Ishikawa (cell line): ENCODE measurements at regions not wholly inside any gene's neighbourhood (a gene's known extent, or its start where the extent isn't known, plus 50 kb on each side); places are given as distances from the start of the nearest gene placed in this dataset.

Experiments
- CEBPB ChIP-seq: IDR thresholded peaks from 2 replicates; pipeline ENCODE4 v1.6.1; 2012
- CREB1 ChIP-seq: IDR thresholded peaks from 2 replicates; pipeline ENCODE4 v1.6.1; 2012; ENCODE audit warnings: low read depth
- EGR1 ChIP-seq: IDR thresholded peaks from 2 replicates; pipeline ENCODE4 v1.6.1; 2012
- EP300 ChIP-seq: IDR thresholded peaks from 2 replicates; pipeline ENCODE4 v1.6.1; 2012; ENCODE audit warnings: borderline replicate concordance
- FOXM1 ChIP-seq: IDR thresholded peaks from 2 replicates; pipeline ENCODE4 v1.6.1; 2012; ENCODE audit warnings: low read depth, borderline replicate concordance
- MAX ChIP-seq: IDR thresholded peaks from 2 replicates; pipeline ENCODE4 v1.6.1; 2012
- NFIC ChIP-seq: IDR thresholded peaks from 2 replicates; pipeline ENCODE4 v1.6.1; 2012
- RAD21 ChIP-seq: IDR thresholded peaks from 2 replicates; pipeline ENCODE4 v1.6.1; 2012; ENCODE audit warnings: low read depth
- REST ChIP-seq: IDR thresholded peaks from 2 replicates; pipeline ENCODE4 v1.6.1; 2012; ENCODE audit warnings: low read depth, mild to moderate bottlenecking
- TAF1 ChIP-seq: IDR thresholded peaks from 2 replicates; pipeline ENCODE4 v1.6.1; 2012; ENCODE audit warnings: low read depth, mild to moderate bottlenecking
- TCF12 ChIP-seq: IDR thresholded peaks from 2 replicates; pipeline ENCODE4 v1.6.1; 2012; ENCODE audit warnings: low read depth
- TEAD4 ChIP-seq: IDR thresholded peaks from 2 replicates; pipeline ENCODE4 v1.6.1; 2012
- USF1 ChIP-seq: IDR thresholded peaks from 2 replicates; pipeline ENCODE4 v1.6.1; 2012
- YY1 ChIP-seq: IDR thresholded peaks from 2 replicates; pipeline ENCODE4 v1.6.1; 2012; ENCODE audit warnings: low read depth
- ZBTB7A ChIP-seq: IDR thresholded peaks from 2 replicates; pipeline ENCODE4 v1.6.1; 2012; ENCODE audit warnings: low read depth

GRCh38 chr1:185483217-185483616 lies 166.2 kb upstream of the IVNS1ABP start:
- TF ChIP-seq TCF12: no peak
- no peak for TF ChIP-seq NFIC
- no peak for TF ChIP-seq USF1
- TF ChIP-seq EP300: no peak
- TF ChIP-seq RAD21: no peak
- no peak for TF ChIP-seq YY1
- TF ChIP-seq CEBPB: no peak
- no peak for TF ChIP-seq ZBTB7A

GRCh38 chr1:185480545-185480944 lies 163.5 kb upstream of the IVNS1ABP start:
- TF ChIP-seq ZBTB7A (no peak), MAX (no peak), YY1 (no peak), FOXM1 (no peak), TEAD4 (no peak), USF1 (no peak), RAD21 (no peak), EGR1 (no peak), NFIC (no peak), CEBPB (no peak), EP300 (no peak), CREB1 (no peak), TCF12 (no peak)

- TF ChIP-seq EGR1 (no peak), USF1 (no peak), RAD21 (no peak), FOXM1 (no peak), NFIC (no peak; the same call in 1 of the 2 replicates), TAF1 (no peak), CREB1 (no peak), CEBPB (no peak), MAX (no peak), EP300 (no peak), REST (no peak), TCF12 (no peak), ZBTB7A (no peak), YY1 (no peak), TEAD4 (no peak)
These were observed 162.8 kb upstream of the IVNS1ABP start for GRCh38 chr1:185479796-185480195.

GRCh38 chr1:185478877-185479276 lies 161.8 kb upstream of the IVNS1ABP start:
- no peak for TF ChIP-seq RAD21
- no peak for TF ChIP-seq TCF12
- TF ChIP-seq FOXM1: no peak
- TF ChIP-seq NFIC: no peak
- no peak for TF ChIP-seq REST
- TF ChIP-seq USF1: no peak
- TF ChIP-seq EP300: no peak

GRCh38 chr1:185477638-185478580 lies 160.9 kb upstream of the IVNS1ABP start:
- no peak for TF ChIP-seq MAX
- no peak for TF ChIP-seq ZBTB7A
- no peak for TF ChIP-seq EP300
- no peak for TF ChIP-seq USF1
- no peak for TF ChIP-seq EGR1
- no peak for TF ChIP-seq YY1
- TF ChIP-seq TCF12: no peak
- TF ChIP-seq CREB1: no peak
- no peak for TF ChIP-seq RAD21
- TF ChIP-seq FOXM1: no peak
- TF ChIP-seq CEBPB: no peak
- no peak for TF ChIP-seq TAF1
- TF ChIP-seq NFIC: no peak
- no peak for TF ChIP-seq TEAD4
